ENCODE measurements at regions not wholly inside any gene's neighbourhood (a gene's known extent, or its start where the extent isn't known, plus 50 kb on each side); places are given as distances from the start of the nearest gene placed in this dataset.

DNA sequence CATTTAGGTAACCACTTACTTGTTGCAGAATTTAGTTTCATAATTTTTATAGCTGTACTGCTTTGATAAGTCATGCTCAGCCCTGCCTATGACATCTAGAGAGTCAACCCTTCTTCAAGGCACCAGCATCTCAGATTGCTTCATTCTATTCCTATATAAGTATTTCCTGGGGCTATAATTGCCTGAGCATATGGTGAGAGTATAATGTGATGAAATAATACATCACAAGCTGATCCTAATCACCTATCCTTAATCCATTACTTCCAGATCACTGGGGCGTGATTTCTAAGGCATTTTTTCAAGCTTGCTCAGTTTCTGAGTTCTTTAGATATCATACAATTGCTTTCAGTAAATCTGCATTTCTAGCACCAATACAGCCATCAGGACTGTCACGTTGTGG lies 200.0 kb upstream of the NPY2R start:
- TF ChIP-seq CTCF (IDR thresholded peaks at IDR 0.05), result no peak
- TF ChIP-seq POLR2A (IDR thresholded peaks at IDR 0.05), result no peak
